ENCODE measurements at regions not wholly inside any gene's neighbourhood (a gene's known extent, or its start where the extent isn't known, plus 50 kb on each side); places are given as distances from the start of the nearest gene placed in this dataset.

GRCh38 chr10:6305401-6306321, 102.9 kb downstream of the PFKFB3 start:
- no peak for DNase-seq (ENCODE audit: low read depth)

GRCh38 chr10:6306917-6307316, 104.2 kb downstream of the PFKFB3 start:
- DNase-seq (ENCODE audit: low read depth) = no peak

- DNase-seq (ENCODE audit: low read depth) = no peak
Measured at GRCh38 chr10:6309816-6310215, 107.1 kb downstream of the PFKFB3 start.

GRCh38 chr10:6310977-6311376, 108.2 kb downstream of the PFKFB3 start:
- no peak for DNase-seq (ENCODE audit: low read depth)

GRCh38 chr10:6311700-6312330, 109.1 kb downstream of the PFKFB3 start:
- no peak for DNase-seq (ENCODE audit: low read depth)

GRCh38 chr10:6312636-6313035, 109.9 kb downstream of the PFKFB3 start:
- DNase-seq (ENCODE audit: low read depth) = no peak

- no peak for DNase-seq (ENCODE audit: low read depth)
Measured at GRCh38 chr10:6313111-6313895, 110.6 kb downstream of the PFKFB3 start.

GRCh38 chr10:6314620-6315205, 112.0 kb downstream of the PFKFB3 start:
- no peak for DNase-seq (ENCODE audit: low read depth)

- no peak for DNase-seq (ENCODE audit: low read depth)
Measured at GRCh38 chr10:6319119-6319518, 116.4 kb downstream of the PFKFB3 start.

GRCh38 chr10:6320320-6321010, 117.7 kb downstream of the PFKFB3 start:
- DNase-seq (ENCODE audit: low read depth) = no peak

GRCh38 chr10:6321880-6322279, 119.1 kb downstream of the PFKFB3 start:
- no peak for DNase-seq (ENCODE audit: low read depth)

GRCh38 chr10:6322805-6323204, 120.1 kb downstream of the PFKFB3 start:
- DNase-seq (ENCODE audit: low read depth) = no peak

GRCh38 chr10:6327961-6328698, 125.4 kb downstream of the PFKFB3 start:
- no peak for DNase-seq (ENCODE audit: low read depth)

- DNase-seq (ENCODE audit: low read depth) = no peak
Measured at GRCh38 chr10:6328699-6329423, 126.1 kb downstream of the PFKFB3 start.

GRCh38 chr10:6333086-6333485, 130.4 kb downstream of the PFKFB3 start:
- no peak for DNase-seq (ENCODE audit: low read depth)

GRCh38 chr10:6333973-6334372, 131.2 kb downstream of the PFKFB3 start:
- DNase-seq (ENCODE audit: low read depth) = no peak

GRCh38 chr10:6336016-6336415, 133.3 kb downstream of the PFKFB3 start:
- no peak for DNase-seq (ENCODE audit: low read depth)

GRCh38 chr10:6337382-6337781, 134.7 kb downstream of the PFKFB3 start:
- no peak for DNase-seq (ENCODE audit: low read depth)

GRCh38 chr10:6338361-6338760, 135.6 kb downstream of the PFKFB3 start:
- DNase-seq (ENCODE audit: low read depth) = no peak

- DNase-seq (ENCODE audit: low read depth) = no peak
Measured at GRCh38 chr10:6339891-6340290, 137.2 kb downstream of the PFKFB3 start.
